Heart left ventricle (tissue), 13 donors: ENCODE measurements at regions not wholly inside any gene's neighbourhood (a gene's known extent, or its start where the extent isn't known, plus 50 kb on each side); places are given as distances from the start of the nearest gene placed in this dataset.
"Not testable (repeated sequence)": the region's sequence is repeated elsewhere in the genome, so short reads cannot be mapped to it uniquely, and the experiment has no call there.

Experiments
- POLR2A ChIP-seq, 2 donors: fragments of 450-650 bp; IDR thresholded peaks; one replicate each; pipeline ENCODE4 v1.6.1; 2017; ENCODE audit warnings: antibody characterized with exemption in 2 of 2, mild to moderate bottlenecking in 2 of 2, moderate library complexity in 2 of 2
- TF ChIP-seq, protein P1 (sequence below), 12 donors: fragments of 200-600 bp; sonication (generic) in 4 of 12; IDR thresholded peaks; one replicate each; pipeline versions ENCODE4 v1.5.0 to v1.8.0; 2018 to 2022; ENCODE audit warnings: antibody characterized with exemption in 12 of 12, mild to moderate bottlenecking in 5 of 12
- donor health status: ischemic (EF 13 %, LVEDD 7.1; RV severe dilation, severe dysfunction).
- donor health status: DM: no; HTN: yes; CAD: no.
- donor health status: DM: no; HTN: no; CAD: no.
- donor health status: ischemic (EF 25% LVEDD 6.9; RV normal size, moderate dysfunction).
- donor health status: ischemic (EF 25% LVEDD 5.7; RV mildly dilated, moderate dysfunction).
- donor health status: ischemic (EF 35%, LVEDD 5.7; RV mildly dilated, moderate dysfunction).
- donor health status: nonischemic (EF 11% LVEDD 7.7; RV severe dilation, severe dysfunction).
- donor health status: DM: yes; HTN: yes; CAD: no.
- donor health status: PGD.
- donor health status: ischemic (EF 29% LVEDD 5.4; RV normal size, mild dysfunction).
- donor health status: nonischemic (EF 23%, LVEDD 6.1; RV moderate dilation, normal function).

DNA sequence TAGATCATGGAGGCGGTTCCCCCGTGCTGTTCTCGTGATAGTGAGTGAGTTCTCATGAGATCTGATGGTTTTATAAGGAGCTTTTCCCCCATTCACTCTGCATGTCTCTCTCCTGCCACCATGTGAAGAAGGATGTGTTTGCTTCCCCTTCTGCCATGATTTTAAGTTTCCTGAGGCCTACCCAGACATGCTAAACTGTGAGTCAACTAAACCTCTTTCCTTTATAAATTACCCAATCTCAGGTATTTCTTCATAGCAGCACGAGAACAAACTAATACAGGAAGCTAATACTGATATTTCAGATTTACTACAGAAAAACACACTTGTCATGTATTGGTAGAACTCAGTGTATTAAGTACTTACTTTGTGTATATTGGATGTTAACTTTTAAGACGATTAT, 140.2 kb downstream of the MRPL39 start:
- TF ChIP-seq, protein P1, sequence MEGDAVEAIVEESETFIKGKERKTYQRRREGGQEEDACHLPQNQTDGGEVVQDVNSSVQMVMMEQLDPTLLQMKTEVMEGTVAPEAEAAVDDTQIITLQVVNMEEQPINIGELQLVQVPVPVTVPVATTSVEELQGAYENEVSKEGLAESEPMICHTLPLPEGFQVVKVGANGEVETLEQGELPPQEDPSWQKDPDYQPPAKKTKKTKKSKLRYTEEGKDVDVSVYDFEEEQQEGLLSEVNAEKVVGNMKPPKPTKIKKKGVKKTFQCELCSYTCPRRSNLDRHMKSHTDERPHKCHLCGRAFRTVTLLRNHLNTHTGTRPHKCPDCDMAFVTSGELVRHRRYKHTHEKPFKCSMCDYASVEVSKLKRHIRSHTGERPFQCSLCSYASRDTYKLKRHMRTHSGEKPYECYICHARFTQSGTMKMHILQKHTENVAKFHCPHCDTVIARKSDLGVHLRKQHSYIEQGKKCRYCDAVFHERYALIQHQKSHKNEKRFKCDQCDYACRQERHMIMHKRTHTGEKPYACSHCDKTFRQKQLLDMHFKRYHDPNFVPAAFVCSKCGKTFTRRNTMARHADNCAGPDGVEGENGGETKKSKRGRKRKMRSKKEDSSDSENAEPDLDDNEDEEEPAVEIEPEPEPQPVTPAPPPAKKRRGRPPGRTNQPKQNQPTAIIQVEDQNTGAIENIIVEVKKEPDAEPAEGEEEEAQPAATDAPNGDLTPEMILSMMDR (IDR thresholded peaks at IDR 0.05): not testable (repeated sequence)
- TF ChIP-seq POLR2A (IDR thresholded peaks at IDR 0.05): not testable (repeated sequence)
